GM23248 (cell line): ENCODE measurements at regions not wholly inside any gene's neighbourhood (a gene's known extent, or its start where the extent isn't known, plus 50 kb on each side); places are given as distances from the start of the nearest gene placed in this dataset.

Experiments used
- EZH2 ChIP-seq: fragments of 200-600 bp; sonication (generic); IDR thresholded peaks from 2 replicates; pipeline ENCODE4 v1.6.1; 2018; ENCODE audit warnings: antibody characterized with exemption, mild to moderate bottlenecking; ENCODE audit not compliant: insufficient read depth, poor library complexity, severe bottlenecking
- EZH2phosphoT487 ChIP-seq: fragments of 200-600 bp; sonication (generic); IDR thresholded peaks from 2 replicates; pipeline ENCODE4 v1.6.1; 2018; ENCODE audit warnings: antibody characterized with exemption, moderate library complexity, mild to moderate bottlenecking, low read depth; ENCODE audit not compliant: insufficient read depth

- TF ChIP-seq EZH2 (no peak), EZH2phosphoT487 (no peak)
Observed at GRCh38 chr5:126172812-126173211, 250.4 kb upstream of the GRAMD2B start.
